GM12801 (cell line): ENCODE measurements at regions not wholly inside any gene's neighbourhood (a gene's known extent, or its start where the extent isn't known, plus 50 kb on each side); places are given as distances from the start of the nearest gene placed in this dataset.

Experiments
- CTCF ChIP-seq: IDR thresholded peaks from one replicate; pipeline ENCODE4 v1.5.1; 2011; ENCODE audit warnings: control low read depth; ENCODE audit not compliant: insufficient read length; ENCODE audit errors: extremely low read depth

DNA sequence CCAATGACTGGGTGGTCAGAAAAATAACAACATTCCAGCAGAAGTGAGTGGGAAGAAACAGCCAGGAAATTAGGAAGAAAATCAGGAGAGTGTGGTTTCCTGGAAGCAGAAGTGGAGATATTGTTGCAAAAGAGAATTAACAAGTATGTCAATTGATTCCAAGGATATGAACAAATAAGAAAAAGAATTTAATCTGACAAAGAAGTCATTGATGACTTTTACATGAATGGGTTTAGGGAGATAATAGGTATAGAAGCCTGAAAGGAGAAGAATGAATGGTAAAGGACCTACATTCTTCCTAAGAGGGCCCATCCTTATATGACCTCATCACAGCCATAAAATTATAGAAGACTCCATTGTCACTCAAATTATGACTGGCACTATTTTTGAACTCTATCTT lies 1440.1 kb downstream of the OTOL1 start:
- TF ChIP-seq CTCF = no peak

GRCh38 chr3:162938083-162938482 lies 1441.5 kb downstream of the OTOL1 start:
- TF ChIP-seq CTCF = no peak

GRCh38 chr3:162945626-162946025 lies 1449.0 kb downstream of the OTOL1 start:
- TF ChIP-seq CTCF = no peak

- TF ChIP-seq CTCF = no peak
Observed at GRCh38 chr3:162956711-162957110, 1460.1 kb downstream of the OTOL1 start.

DNA sequence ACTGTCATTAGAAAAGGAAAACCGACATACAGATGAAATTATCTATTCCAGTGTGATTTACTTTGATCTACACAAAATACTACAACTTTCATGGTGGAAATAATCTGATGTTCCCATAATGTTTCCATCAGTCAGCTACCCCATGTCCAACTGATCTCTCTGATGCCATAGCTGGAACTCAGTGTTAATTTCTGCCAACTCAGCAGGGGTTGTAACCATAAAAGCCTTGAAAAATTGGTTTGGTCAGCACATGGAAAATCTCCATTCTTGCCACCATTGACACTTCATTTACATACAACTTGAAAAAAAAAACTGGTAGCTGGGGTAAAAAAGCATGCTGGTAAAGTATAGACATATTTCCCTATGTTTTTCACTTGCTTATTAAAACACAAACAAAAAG lies 1463.7 kb downstream of the OTOL1 start:
- no peak for TF ChIP-seq CTCF

- TF ChIP-seq CTCF = no peak
Observed at GRCh38 chr3:162970292-162970691, 1473.7 kb downstream of the OTOL1 start.

GRCh38 chr3:162971715-162972114 lies 1475.1 kb downstream of the OTOL1 start:
- TF ChIP-seq CTCF = no peak

DNA sequence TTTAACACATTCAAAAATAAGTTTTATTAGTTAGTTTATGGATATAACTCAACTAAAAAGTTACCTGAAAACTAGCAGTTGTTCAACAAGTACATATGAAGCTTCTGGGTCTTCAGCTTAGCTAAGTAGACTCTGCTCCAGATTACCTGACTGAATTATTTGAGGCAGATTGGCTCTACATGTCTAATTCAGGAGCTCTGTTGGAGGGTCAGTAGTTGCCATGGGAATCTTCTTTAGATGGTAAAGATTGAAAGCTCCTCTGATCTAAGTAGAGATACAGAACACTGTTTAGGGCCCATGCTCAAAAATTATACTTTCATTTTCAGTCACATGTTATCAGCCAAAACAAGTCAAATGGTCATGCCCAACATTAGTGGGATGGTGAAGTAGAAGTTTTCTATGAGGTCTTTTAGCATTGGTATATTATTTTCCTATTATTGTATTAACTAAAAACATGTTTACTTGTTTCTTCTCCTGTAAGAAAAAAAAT lies 1476.9 kb downstream of the OTOL1 start:
- TF ChIP-seq CTCF = no peak
